ENCODE measurements at regions not wholly inside any gene's neighbourhood (a gene's known extent, or its start where the extent isn't known, plus 50 kb on each side); places are given as distances from the start of the nearest gene placed in this dataset.
"Not testable (repeated sequence)": the region's sequence is repeated elsewhere in the genome, so short reads cannot be mapped to it uniquely, and the experiment has no call there.

- DNase-seq = peak; percentile 17
These were observed 670.1 kb downstream of the TMEM121 start for GRCh38 chr14:106196459-106196858.

GRCh38 chr14:106197264-106197663, 670.9 kb downstream of the TMEM121 start:
- not testable (repeated sequence) for DNase-seq

DNA sequence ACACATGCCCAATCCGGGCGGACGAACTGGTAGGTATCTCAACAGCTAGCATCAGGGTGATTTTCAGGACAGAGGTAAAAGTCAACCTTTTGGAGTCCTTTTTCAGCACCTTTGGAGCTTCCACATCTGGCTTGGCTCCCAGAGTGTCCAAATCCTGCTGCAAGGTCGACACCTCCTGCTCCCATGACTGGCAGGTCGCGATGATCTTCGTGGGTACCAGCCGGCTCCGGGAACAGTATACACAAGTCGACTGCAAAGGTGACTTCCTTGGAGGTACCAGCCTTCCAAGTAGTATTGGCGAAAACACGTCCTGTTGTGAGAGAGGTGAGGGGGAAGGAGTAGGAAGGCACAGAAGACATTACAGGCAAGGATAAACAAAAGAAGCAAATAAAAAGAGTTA, 672.7 kb downstream of the TMEM121 start:
- DNase-seq = no peak

- DNase-seq = no peak
These were observed 674.3 kb downstream of the TMEM121 start for GRCh38 chr14:106200541-106201315.

DNA sequence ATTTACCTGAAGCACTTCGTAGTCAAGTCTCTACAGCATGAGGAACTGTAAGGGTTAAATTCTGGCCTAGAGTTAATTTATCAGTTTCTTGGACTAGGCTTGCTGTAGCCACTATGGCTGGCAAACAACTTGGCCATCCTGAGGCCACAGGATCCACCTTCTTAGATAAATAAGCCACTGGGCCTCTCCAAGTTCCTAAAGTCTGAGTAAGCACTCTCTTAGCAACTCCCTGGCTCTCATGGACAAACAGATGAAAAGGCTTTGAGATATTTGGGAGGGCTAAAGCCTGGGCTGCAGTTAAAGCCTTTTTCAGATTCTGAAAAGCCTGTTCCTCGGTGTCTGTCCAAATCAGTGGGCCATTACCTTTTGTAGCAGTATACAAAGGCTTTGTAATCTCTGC, 675.0 kb downstream of the TMEM121 start:
- DNase-seq = no peak

DNA sequence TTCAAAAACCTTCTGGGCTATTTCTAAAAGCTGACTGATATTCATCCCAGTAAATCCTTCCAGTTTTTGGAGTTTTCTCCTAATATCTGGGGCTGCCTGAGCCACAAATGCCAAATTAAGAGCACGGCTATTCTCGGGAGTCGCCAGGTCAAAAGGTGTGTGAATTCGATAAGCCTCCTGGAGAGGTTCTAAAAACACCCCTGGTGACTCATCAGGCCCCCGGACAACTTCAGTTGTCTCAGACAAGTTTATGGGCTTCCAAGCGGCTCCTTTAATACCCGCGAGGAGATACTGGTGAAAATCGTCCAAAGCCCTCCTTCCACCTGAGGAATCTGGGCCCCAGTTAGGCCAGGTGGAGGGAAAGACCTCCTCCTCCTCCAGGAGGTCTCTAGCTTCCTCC, 677.1 kb downstream of the TMEM121 start:
- no peak for DNase-seq

GRCh38 chr14:106204063-106204462, 677.7 kb downstream of the TMEM121 start:
- DNase-seq = no peak

DNA sequence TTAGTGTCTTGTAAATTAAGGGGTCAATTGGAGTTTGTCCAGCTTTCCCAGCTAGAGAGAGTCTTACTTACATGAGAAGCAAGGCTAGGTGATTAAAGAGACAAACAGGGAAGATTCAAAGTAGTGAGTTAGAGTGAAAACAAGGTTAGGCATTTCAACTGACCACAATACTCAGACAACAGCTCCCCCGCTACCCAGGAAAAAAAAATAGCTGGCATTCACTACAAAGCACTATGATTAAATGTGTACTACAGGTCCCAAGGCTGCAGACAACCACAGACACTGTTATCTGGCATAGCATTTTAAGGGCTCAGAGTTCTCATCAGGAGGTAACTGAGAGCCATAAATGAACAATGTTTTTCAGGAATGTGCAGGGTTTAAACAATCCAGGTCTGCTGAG, 680.9 kb downstream of the TMEM121 start:
- DNase-seq = no peak

DNA sequence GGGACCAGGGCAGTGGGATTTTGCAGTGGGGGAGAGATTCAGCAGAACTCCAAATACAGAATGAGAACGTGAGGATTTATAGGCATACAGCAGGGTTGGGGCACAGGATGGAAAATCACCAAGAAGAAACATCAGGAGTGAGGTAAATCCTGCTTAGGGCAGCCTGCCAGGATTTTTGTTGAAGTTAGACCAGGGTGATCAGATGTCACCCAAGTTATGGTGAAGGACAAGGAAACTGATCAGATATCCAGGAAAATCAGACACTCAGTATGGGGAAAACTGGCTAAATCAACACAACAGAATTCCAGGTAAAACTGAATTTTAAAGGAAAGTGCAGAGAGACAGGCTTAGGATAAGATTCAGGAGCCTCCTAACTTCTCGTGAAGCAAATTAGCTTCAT, 682.4 kb downstream of the TMEM121 start:
- DNase-seq = no peak

DNA sequence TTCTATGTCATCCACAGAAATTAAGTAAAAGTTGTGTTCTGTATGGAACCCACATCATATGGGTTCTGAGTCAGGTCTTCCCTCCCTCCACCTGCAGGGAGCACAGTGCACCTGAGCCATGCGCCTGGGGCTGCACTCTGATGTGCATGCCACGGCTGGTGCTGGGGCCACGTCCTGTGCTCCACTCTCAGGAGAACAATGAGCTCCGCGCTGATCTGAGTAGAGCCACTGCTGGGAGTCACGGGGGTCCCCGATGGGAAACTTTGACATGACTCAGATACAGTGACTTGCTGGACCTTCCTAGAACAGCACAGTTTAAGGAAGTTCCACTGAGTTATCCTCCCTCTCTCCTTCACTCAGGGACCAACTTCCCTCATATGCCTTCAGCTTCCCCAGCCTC, 683.4 kb downstream of the TMEM121 start:
- no peak for DNase-seq

- DNase-seq = no peak
These were observed 684.3 kb downstream of the TMEM121 start for GRCh38 chr14:106210650-106211049.

GRCh38 chr14:106211334-106211900, 685.0 kb downstream of the TMEM121 start:
- DNase-seq = no peak

- DNase-seq = no peak
These were observed 688.8 kb downstream of the TMEM121 start for GRCh38 chr14:106215229-106215628.

DNA sequence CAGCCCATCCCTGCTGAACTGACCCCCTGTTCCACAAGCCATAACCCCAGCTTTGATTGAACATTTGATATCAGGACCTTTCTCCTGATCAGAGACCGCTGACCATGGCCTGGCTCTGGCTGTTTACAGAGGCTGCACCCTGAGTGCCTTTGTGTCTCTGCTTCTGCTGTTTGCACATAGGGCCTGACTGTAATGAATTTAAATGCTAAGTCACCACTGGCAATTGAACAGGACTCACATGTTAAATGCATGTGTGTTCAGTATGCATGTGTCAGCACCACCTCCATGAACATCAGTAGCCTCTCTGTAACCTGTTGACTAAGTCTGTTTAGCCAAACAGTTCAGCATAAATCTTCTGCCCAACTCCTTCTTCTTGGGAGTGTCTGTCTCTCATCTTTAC, 690.3 kb downstream of the TMEM121 start:
- DNase-seq = no peak

- DNase-seq = no peak
These were observed 691.8 kb downstream of the TMEM121 start for GRCh38 chr14:106218174-106218573.

DNA sequence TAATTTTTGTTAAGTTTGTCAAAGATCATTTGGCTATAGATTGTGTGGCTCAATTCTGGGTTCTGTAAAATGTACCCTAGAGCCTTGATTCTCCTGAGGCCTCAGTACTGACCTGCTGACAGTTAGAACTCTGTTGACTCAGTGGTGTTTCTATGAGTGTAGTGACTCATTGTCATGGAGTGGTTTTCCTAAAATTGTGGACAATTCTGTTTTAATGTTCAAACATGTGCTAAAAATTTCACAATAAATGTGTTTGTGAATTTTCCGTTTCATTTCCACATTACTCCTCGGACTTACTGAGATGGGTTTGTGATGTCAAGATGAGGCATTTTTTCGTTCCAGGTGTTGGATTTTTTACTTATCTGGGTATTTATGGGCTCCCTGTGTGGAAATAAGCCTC, 695.9 kb downstream of the TMEM121 start:
- DNase-seq = no peak

DNA sequence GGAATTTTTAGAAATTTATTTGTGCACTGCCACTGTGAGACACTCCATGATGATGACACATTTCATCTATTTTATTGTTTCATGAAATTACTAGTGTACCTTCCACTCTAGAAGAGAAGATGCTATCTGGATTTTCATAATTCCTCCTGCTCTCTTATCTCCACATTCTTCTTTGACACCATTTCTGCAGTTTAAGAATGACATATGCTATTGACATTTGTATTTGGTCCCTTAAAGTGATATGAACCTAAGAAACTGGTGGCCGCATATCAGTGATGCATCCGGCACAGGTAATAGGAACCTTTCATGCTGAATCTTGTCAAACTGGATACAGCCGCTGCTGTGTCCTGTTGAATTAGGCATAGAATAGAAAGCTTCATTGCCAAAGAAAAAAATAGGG, 696.3 kb downstream of the TMEM121 start:
- no peak for DNase-seq

DNA sequence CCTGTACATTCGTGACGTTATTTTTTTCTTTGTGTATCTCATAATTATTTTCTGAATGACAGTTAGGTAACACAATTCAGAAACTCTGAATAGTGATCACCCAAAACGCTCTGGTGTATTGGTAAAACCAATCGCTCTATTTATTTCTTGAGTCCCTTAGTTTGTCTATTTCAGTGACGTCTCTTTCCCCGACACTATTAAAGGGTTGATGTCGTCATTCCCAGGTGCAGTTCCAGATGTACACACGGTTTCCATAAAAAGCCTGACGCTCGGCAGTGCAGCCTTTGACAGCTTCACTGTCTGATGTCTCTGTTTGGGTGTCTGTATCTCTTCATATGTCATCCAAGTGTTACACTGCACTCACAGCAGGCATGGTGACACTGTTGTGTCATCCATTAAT, 701.4 kb downstream of the TMEM121 start:
- no peak for DNase-seq

DNA sequence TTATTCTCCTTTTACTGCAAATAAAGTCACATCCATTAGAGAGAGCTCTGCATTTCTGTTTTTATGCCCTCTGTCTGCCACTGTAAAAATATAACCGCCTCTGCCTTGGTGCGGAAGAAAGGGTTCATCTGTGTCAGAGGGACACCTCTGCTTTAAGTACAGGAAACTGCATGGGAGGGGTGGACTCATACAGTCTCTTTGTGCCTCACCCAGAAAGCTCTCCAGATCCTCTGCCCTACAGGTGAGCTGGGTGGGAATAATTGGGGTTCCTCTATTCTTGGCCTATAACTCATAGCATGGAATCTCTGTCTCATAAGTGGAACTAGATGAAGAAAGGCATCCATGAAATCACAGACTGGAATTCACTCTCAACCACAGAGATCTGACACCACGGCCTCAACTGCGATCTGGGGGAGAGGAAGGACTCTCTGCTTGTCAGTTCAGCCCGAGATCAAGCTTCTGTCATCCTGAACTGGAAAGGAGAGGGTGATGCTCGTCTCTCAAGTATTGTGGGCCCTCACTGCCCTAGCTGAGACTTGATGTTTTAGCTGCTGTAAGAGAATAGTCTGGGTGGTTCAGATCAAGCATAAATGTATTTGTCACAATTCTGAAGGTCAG, 702.3 kb downstream of the TMEM121 start:
- DNase-seq = no peak

DNA sequence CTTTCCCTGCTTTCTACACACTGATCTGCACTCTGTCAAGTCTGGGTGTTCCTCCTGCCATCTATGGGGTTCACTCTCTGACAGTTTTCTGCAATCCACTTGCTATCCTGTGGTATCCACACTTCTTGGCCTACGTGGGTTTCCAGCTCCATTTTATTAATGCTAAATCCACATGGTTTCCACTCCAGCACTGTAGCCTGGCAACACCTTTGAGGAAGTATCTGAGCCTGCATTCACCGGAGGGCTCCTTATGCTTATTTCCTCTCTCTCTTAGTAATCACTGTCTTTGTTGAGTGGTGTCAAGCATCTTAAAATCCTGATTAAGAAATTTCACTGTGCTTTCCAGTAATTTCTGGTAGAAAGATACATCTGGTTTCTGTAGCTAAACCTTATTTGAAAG, 703.7 kb downstream of the TMEM121 start:
- DNase-seq = no peak

GRCh38 chr14:106233191-106233590, 706.8 kb downstream of the TMEM121 start:
- DNase-seq = not testable (repeated sequence)

DNA sequence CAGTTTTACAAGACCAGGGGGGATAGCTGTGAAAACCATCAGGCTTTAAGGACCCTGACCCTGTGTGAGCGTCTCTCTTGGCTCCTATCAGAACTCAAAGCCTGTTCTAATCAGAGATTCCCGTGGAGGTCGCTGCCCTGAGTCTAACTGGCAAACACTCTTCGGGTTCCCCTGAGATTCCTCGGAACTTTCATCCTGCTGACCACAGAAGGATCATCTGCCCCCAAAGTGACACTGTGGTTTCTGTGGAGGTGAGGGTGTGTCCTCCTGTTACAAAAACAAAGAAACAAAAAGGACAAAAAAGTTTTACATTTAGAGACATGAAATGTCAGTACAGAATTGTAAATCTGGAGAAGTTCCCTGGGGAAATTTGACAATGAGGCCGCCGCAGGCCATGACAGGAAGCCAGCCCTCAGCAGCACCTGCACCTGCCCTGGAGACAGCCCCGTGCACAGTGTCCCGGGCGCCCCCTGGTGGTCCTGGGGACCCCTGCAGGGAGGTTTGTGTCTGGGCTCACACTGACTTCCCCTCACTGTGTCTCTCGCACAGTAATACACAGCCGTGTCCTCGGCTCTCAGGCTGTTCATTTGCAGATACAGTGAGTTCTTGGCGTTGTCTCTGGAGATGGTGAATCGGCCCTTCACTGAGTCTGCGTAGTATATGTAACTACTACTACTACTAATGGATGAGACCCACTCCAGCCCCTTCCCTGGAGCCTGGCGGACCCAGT, 708.3 kb downstream of the TMEM121 start:
- not testable (repeated sequence) for DNase-seq

- DNase-seq = no peak
These were observed 709.2 kb downstream of the TMEM121 start for GRCh38 chr14:106235356-106236159.
